ENCODE measurements at regions not wholly inside any gene's neighbourhood (a gene's known extent, or its start where the extent isn't known, plus 50 kb on each side); places are given as distances from the start of the nearest gene placed in this dataset.

DNA sequence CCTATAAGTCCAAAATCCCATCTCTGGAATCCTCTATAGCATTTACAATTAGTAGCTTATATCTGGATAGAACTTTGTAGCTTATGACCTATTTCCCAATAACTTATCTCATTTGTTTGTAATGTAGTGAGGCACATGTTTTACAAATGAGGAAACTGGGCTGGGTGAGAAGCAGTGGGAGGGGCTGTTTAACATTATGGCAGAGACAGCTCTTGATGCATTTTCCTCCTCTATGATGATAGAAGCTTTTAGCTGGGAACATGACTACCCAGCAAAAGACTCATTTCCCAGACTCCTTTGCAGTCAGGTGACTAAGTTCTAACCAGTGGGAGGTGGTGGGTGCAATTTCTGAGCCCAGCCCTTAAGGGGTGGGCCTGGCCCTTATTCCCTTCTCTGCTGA lies 179.7 kb downstream of the TTC8 start:
- Histone ChIP-seq H2BK15ac (ENCODE audit: low read depth, low read length) (no peak overlapping the region), H3K4me1 (ENCODE audit: insufficient read depth, low read length) (no peaks in the 10 kb centered on the region), H2BK120ac (ENCODE audit: low read depth, low read length, poor library complexity, severe bottlenecking) (no peak overlapping the region), H3K79me1 (ENCODE audit: insufficient read depth, low read depth, low read length, poor library complexity, severe bottlenecking) (no peaks in the 10 kb centered on the region), H4K91ac (ENCODE audit: insufficient read length, low read depth, low read length) (no peak overlapping the region), H2BK5ac (ENCODE audit: insufficient read length, low read length) (no peak overlapping the region), H3T11ph (ENCODE audit: low read length) (no peak overlapping the region), H2BK12ac (ENCODE audit: insufficient read length, low read depth, low read length) (no peak overlapping the region), H3K27ac (ENCODE audit: insufficient read length, low read depth, low read length) (no peak overlapping the region), H3K4ac (ENCODE audit: low read depth, low read length) (no peak overlapping the region), H3K27me3 (ENCODE audit: insufficient read depth, low read length) (no peaks in the 10 kb centered on the region; the same call in 1 of the 2 replicates), H3K23me2 (ENCODE audit: insufficient read length, low read depth, low read length, poor library complexity, severe bottlenecking) (no peaks in the 10 kb centered on the region), H3K56ac (ENCODE audit: insufficient read length, low read depth, low read length) (no peak overlapping the region), H4K8ac (replicated peaks; ENCODE audit: insufficient read length, low read depth, low read length) (no peak overlapping the region), H3K23ac (ENCODE audit: insufficient read length, low read depth, low read length) (no peak overlapping the region), H3K4me2 (ENCODE audit: insufficient read depth, insufficient read length, low read length) (no peak overlapping the region), H3K79me2 (ENCODE audit: insufficient read depth, low read length) (no peaks in the 10 kb centered on the region), H4K20me1 (ENCODE audit: control insufficient read depth, insufficient read depth, insufficient read length) (no peaks in the 10 kb centered on the region), H3K18ac (ENCODE audit: insufficient read length, low read depth, low read length) (no peak overlapping the region), H3K14ac (ENCODE audit: insufficient read depth, low read length) (no peak overlapping the region), H3K9me3 (ENCODE audit: control insufficient read depth, low read depth, low read length) (no peaks in the 10 kb centered on the region), H2AFZ (ENCODE audit: low read length) (no peak overlapping the region), H4K5ac (ENCODE audit: insufficient read length, low read depth, low read length) (no peak overlapping the region), H3K9ac (ENCODE audit: extremely low read depth, insufficient read length, low read length) (no peak overlapping the region), H2AK5ac (ENCODE audit: insufficient read length, low read length) (no peak overlapping the region), H2BK20ac (ENCODE audit: low read depth, low read length, poor library complexity, severe bottlenecking) (no peak overlapping the region)
- no peaks in the 10 kb centered on the region; a peak in 1 of 7 replicates for H3K36me3 Mint-ChIP-seq (ENCODE audit: insufficient read depth in 1 of 3, low read depth in 3 of 3)
- H3K27me3 Mint-ChIP-seq (ENCODE audit: low read depth) = peaks cover 2% of the 10 kb centered on the region
- TF ChIP-seq, protein P1, sequence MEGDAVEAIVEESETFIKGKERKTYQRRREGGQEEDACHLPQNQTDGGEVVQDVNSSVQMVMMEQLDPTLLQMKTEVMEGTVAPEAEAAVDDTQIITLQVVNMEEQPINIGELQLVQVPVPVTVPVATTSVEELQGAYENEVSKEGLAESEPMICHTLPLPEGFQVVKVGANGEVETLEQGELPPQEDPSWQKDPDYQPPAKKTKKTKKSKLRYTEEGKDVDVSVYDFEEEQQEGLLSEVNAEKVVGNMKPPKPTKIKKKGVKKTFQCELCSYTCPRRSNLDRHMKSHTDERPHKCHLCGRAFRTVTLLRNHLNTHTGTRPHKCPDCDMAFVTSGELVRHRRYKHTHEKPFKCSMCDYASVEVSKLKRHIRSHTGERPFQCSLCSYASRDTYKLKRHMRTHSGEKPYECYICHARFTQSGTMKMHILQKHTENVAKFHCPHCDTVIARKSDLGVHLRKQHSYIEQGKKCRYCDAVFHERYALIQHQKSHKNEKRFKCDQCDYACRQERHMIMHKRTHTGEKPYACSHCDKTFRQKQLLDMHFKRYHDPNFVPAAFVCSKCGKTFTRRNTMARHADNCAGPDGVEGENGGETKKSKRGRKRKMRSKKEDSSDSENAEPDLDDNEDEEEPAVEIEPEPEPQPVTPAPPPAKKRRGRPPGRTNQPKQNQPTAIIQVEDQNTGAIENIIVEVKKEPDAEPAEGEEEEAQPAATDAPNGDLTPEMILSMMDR (conservative IDR thresholded peaks at IDR 0.05) = no peak
- no peak for DNase-seq
- no peak overlapping the region for H3K4me3 Mint-ChIP-seq
- H3K4me1 Mint-ChIP-seq = peaks cover 0 to 4% of the 10 kb centered on the region in 2 experiments; a peak in 1 of 4 replicates
- no peak overlapping the region for H3K27ac Mint-ChIP-seq
- no peaks in the 10 kb centered on the region; a peak in 3 of 5 replicates for H3K9me3 Mint-ChIP-seq
